ENCODE measurements at regions not wholly inside any gene's neighbourhood (a gene's known extent, or its start where the extent isn't known, plus 50 kb on each side); places are given as distances from the start of the nearest gene placed in this dataset.

- no peak for TF ChIP-seq POLR2AphosphoS5 (IDR thresholded peaks at IDR 0.05)
- TF ChIP-seq CTCF (IDR thresholded peaks at IDR 0.05) = no peak
- no peak for TF ChIP-seq POLR2A (IDR thresholded peaks at IDR 0.05)
- TF ChIP-seq EP300 (IDR thresholded peaks at IDR 0.05) = no peak
- H3K27me3 ChIP-seq = no peaks in the 10 kb centered on the region
- H3K4me1 ChIP-seq = no peaks in the 10 kb centered on the region
- H3K4me3 ChIP-seq = no peak overlapping the region
- H3K27ac ChIP-seq = no peak overlapping the region
- H3K9me3 ChIP-seq = no peaks in the 10 kb centered on the region
- ATAC-seq = no peak
- no peaks in the 10 kb centered on the region for H3K36me3 ChIP-seq
- WGBS, 2 donors (ENCODE audit: low coverage in 1 of 2) = 57 to 86% methylated on average over 1 of the region's 1 CpG
These were observed 595.6 kb upstream of the NRP1 start for GRCh38 chr10:33930079-33930478.

- no peaks in the 10 kb centered on the region for H3K36me3 ChIP-seq
- no peaks in the 10 kb centered on the region for H3K27me3 ChIP-seq
- H3K4me3 ChIP-seq = no peak overlapping the region
- TF ChIP-seq CTCF (IDR thresholded peaks at IDR 0.05) = no peak
- TF ChIP-seq POLR2A (IDR thresholded peaks at IDR 0.05) = no peak
- no peak for TF ChIP-seq EP300 (IDR thresholded peaks at IDR 0.05)
- no peak for TF ChIP-seq POLR2AphosphoS5 (IDR thresholded peaks at IDR 0.05)
- no peaks in the 10 kb centered on the region for H3K4me1 ChIP-seq
- no peak overlapping the region for H3K27ac ChIP-seq
- H3K9me3 ChIP-seq = no peaks in the 10 kb centered on the region
- WGBS, 2 donors (ENCODE audit: low coverage in 1 of 2) = 72 to 90% methylated on average over 2 to 6 of the region's 7 CpGs
- no peak for ATAC-seq
These were observed 592.9 kb upstream of the NRP1 start for GRCh38 chr10:33927347-33927746.

- H3K4me1 ChIP-seq = no peaks in the 10 kb centered on the region
- H3K27ac ChIP-seq = no peak overlapping the region
- H3K9me3 ChIP-seq = no peaks in the 10 kb centered on the region
- no peaks in the 10 kb centered on the region for H3K27me3 ChIP-seq
- no peaks in the 10 kb centered on the region for H3K36me3 ChIP-seq
- TF ChIP-seq CTCF (IDR thresholded peaks at IDR 0.05) = no peak
- TF ChIP-seq POLR2AphosphoS5 (IDR thresholded peaks at IDR 0.05) = no peak
- TF ChIP-seq EP300 (IDR thresholded peaks at IDR 0.05) = no peak
- no peak for TF ChIP-seq POLR2A (IDR thresholded peaks at IDR 0.05)
- WGBS, 2 donors (ENCODE audit: low coverage in 1 of 2) = 60 to 69% methylated on average over 2 to 3 of the region's 5 CpGs
- H3K4me3 ChIP-seq = no peak overlapping the region
- ATAC-seq = no peak
These were observed 587.6 kb upstream of the NRP1 start for GRCh38 chr10:33921970-33922605.

GRCh38 chr10:33920351-33920750, 585.9 kb upstream of the NRP1 start:
- TF ChIP-seq POLR2A (IDR thresholded peaks at IDR 0.05) (no peak), CTCF (IDR thresholded peaks at IDR 0.05) (no peak), EP300 (IDR thresholded peaks at IDR 0.05) (no peak), POLR2AphosphoS5 (IDR thresholded peaks at IDR 0.05) (no peak)
- Histone ChIP-seq H3K27me3 (no peaks in the 10 kb centered on the region), H3K27ac (no peak overlapping the region), H3K36me3 (no peaks in the 10 kb centered on the region), H3K9me3 (no peaks in the 10 kb centered on the region), H3K4me1 (no peaks in the 10 kb centered on the region), H3K4me3 (no peak overlapping the region)
- no peak for ATAC-seq
- 80% methylated on average over 1 of the region's 1 CpG; no CpG with 5 or more reads in 1 of the 2 donors for WGBS, 2 donors (ENCODE audit: low coverage in 1 of 2)

- Histone ChIP-seq H3K27me3 (no peaks in the 10 kb centered on the region), H3K4me3 (no peak overlapping the region), H3K27ac (no peak overlapping the region), H3K4me1 (no peaks in the 10 kb centered on the region), H3K9me3 (no peaks in the 10 kb centered on the region), H3K36me3 (no peaks in the 10 kb centered on the region)
- TF ChIP-seq EP300 (IDR thresholded peaks at IDR 0.05) (no peak), CTCF (IDR thresholded peaks at IDR 0.05) (no peak), POLR2AphosphoS5 (IDR thresholded peaks at IDR 0.05) (no peak), POLR2A (IDR thresholded peaks at IDR 0.05) (no peak)
- 100% methylated on average over 1 of the region's 1 CpG; no CpG with 5 or more reads in 1 of the 2 donors for WGBS, 2 donors (ENCODE audit: low coverage in 1 of 2)
- ATAC-seq = no peak
These were observed 584.8 kb upstream of the NRP1 start for GRCh38 chr10:33919244-33919643.
